H1 (cell line): ENCODE measurements at regions not wholly inside any gene's neighbourhood (a gene's known extent, or its start where the extent isn't known, plus 50 kb on each side); places are given as distances from the start of the nearest gene placed in this dataset.

Experiments
- CTCF ChIA-PET: fragments of 300-600 bp; sonication (Branson Sonifier 250); formaldehyde crosslinking; loops from one replicate; lab custom pipeline; 2021; ENCODE audit not compliant: partially characterized antibody; lab: Charles Lee
- POLR2A ChIA-PET: fragments of 300-600 bp; sonication (Branson Sonifier 250); formaldehyde crosslinking; loops from one replicate; lab custom pipeline; 2021; ENCODE audit warnings: inconsistent platforms; ENCODE audit not compliant: partially characterized antibody; lab: Charles Lee
- DNase-seq, 2 experiments: peaks; one replicate each; pipeline versions ENCODE4 v3.0.0 to v3.0.0-alpha.2; 2010 to 2022; ENCODE audit warnings: low spot score in 2 of 2, low read depth in 1 of 2, mixed read lengths in 1 of 2
- FAIRE-seq: peaks from 2 replicates; lab custom pipeline; 2011; peaks lifted over from hg19 to GRCh38; lab: Jason Lieb, UNC
- H2AFZ ChIP-seq: 2 replicates; pipeline ENCODE4 v1.8.1; 2012; ENCODE audit warnings: low read length, inconsistent platforms
- H2AK5ac ChIP-seq: 2 replicates; pipeline ENCODE4 v1.6.1; 2013; ENCODE audit warnings: low read depth, low read length
- H2BK120ac ChIP-seq: replicated peaks from 2 replicates; pipeline ENCODE3; 2013; ENCODE audit warnings: low read depth, low read length, inconsistent platforms
- H2BK12ac ChIP-seq: 2 replicates; pipeline ENCODE4 v1.6.1; 2013; ENCODE audit warnings: low read depth, low read length
- H2BK15ac ChIP-seq: 2 replicates; pipeline ENCODE4 v1.6.1; 2013; ENCODE audit warnings: low read length
- H2BK20ac ChIP-seq: 2 replicates; pipeline ENCODE4 v1.6.1; 2013; ENCODE audit warnings: low read length
- H2BK5ac ChIP-seq: 2 replicates; pipeline ENCODE4 v1.6.1; 2013; ENCODE audit warnings: low read depth, low read length
- H3K14ac ChIP-seq: 2 replicates; pipeline ENCODE4 v1.6.1; 2013; ENCODE audit warnings: inconsistent platforms; ENCODE audit not compliant: insufficient read length
- H3K18ac ChIP-seq: 2 replicates; pipeline ENCODE4 v1.6.1; 2013; ENCODE audit warnings: low read length; ENCODE audit errors: extremely low read depth
- H3K23ac ChIP-seq: 2 replicates; pipeline ENCODE4 v1.6.1; 2013; ENCODE audit warnings: inconsistent platforms; ENCODE audit not compliant: insufficient read length
- H3K23me2 ChIP-seq: 2 replicates; pipeline ENCODE4 v1.6.1; 2013; ENCODE audit warnings: low read depth, low read length
- H3K27ac ChIP-seq: 2 replicates; pipeline ENCODE4 v1.6.1; 2011; ENCODE audit warnings: low read depth, low read length, inconsistent platforms
- H3K27me3 ChIP-seq, 4 experiments: replicated peaks in 1 of 4; 1 replicate in 1 of 4; 2 replicates in 3 of 4; pipeline versions ENCODE4 v1.6.1 to v1.8.1; 2011 to 2013; ENCODE audit warnings: low read length in 3 of 4, mild to moderate bottlenecking in 3 of 4, inconsistent platforms in 2 of 4, mixed read lengths in 2 of 4, moderate library complexity in 1 of 4; ENCODE audit not compliant: control insufficient read depth in 3 of 4, insufficient read depth in 3 of 4; ENCODE audit errors: extremely low read depth in 1 of 4
- H3K36me3 ChIP-seq, 4 experiments: 2 replicates each; pipeline versions ENCODE4 v1.6.1 to v1.8.1; 2011 to 2013; ENCODE audit warnings: mild to moderate bottlenecking in 4 of 4, low read length in 3 of 4, moderate library complexity in 2 of 4, control low read depth in 1 of 4, inconsistent platforms in 1 of 4; ENCODE audit not compliant: insufficient read depth in 4 of 4, control insufficient read depth in 2 of 4
- H3K4ac ChIP-seq: replicated peaks from 2 replicates; pipeline ENCODE3; 2013; ENCODE audit warnings: low read length, low read depth, mixed read lengths, inconsistent platforms; ENCODE audit not compliant: insufficient read length
- H3K4me1 ChIP-seq, 4 experiments: replicated peaks in 1 of 4; 1 replicate in 1 of 4; 2 replicates in 3 of 4; pipeline versions ENCODE4 v1.6.1 to v1.8.1; 2011 to 2013; ENCODE audit warnings: low read length in 3 of 4, inconsistent platforms in 2 of 4, mixed read lengths in 1 of 4; ENCODE audit not compliant: insufficient read depth in 4 of 4, control insufficient read depth in 3 of 4
- H3K4me2 ChIP-seq, 2 experiments: 2 replicates each; pipeline versions ENCODE4 v1.6.1 to v1.8.1; 2011 to 2013; ENCODE audit warnings: low read depth in 2 of 2, low read length in 2 of 2, control low read depth in 1 of 2, inconsistent platforms in 1 of 2, mild to moderate bottlenecking in 1 of 2; ENCODE audit not compliant: insufficient read depth in 1 of 2
- H3K4me3 ChIP-seq, 4 experiments: fragments of 200-600, 300-600 bp in 1 of 4; sonication (generic), shearing (Covaris generic), sonication (Bioruptor Twin) in 1 of 4; 2 replicates each; pipeline versions ENCODE4 v1.5.1 to v1.8.1; 2011 to 2016; ENCODE audit warnings: low read length in 4 of 4, low read depth in 3 of 4, control low read depth in 2 of 4, inconsistent platforms in 2 of 4, mild to moderate bottlenecking in 2 of 4, mixed read lengths in 1 of 4, moderate library complexity in 1 of 4; ENCODE audit not compliant: insufficient read depth in 2 of 4; ENCODE audit errors: extremely low read depth in 1 of 4
- H3K56ac ChIP-seq: replicated peaks from 2 replicates; pipeline ENCODE3; 2013; ENCODE audit warnings: low read depth, mild to moderate bottlenecking, mixed read lengths, low read length, inconsistent platforms; ENCODE audit not compliant: insufficient read length
- H3K79me1 ChIP-seq: 2 replicates; pipeline ENCODE4 v1.6.1; 2013; ENCODE audit warnings: low read depth, low read length, control low read depth
- H3K79me2 ChIP-seq, 2 experiments: 2 replicates each; pipeline versions ENCODE4 v1.6.1 to v1.8.1; 2012 to 2013; ENCODE audit warnings: low read length in 2 of 2, mild to moderate bottlenecking in 2 of 2, inconsistent platforms in 1 of 2; ENCODE audit not compliant: insufficient read depth in 2 of 2, control insufficient read depth in 1 of 2
- H3K9ac ChIP-seq, 4 experiments: replicated peaks in 1 of 4; 1 replicate in 1 of 4; 2 replicates in 3 of 4; pipeline versions ENCODE4 v1.6.1 to v1.8.1; 2011 to 2013; ENCODE audit warnings: low read depth in 3 of 4, low read length in 3 of 4, control low read depth in 2 of 4, mild to moderate bottlenecking in 2 of 4, moderate library complexity in 2 of 4, inconsistent platforms in 1 of 4; ENCODE audit errors: extremely low read depth in 1 of 4
- H3K9me3 ChIP-seq, 2 experiments: 2 replicates each; pipeline versions ENCODE4 v1.6.1 to v1.8.1; 2012 to 2013; ENCODE audit warnings: mild to moderate bottlenecking in 2 of 2, moderate library complexity in 2 of 2, control low read depth in 1 of 2, inconsistent platforms in 1 of 2, low read depth in 1 of 2, low read length in 1 of 2, mixed read lengths in 1 of 2; ENCODE audit not compliant: insufficient read depth in 2 of 2
- H4K20me1 ChIP-seq, 2 experiments: replicated peaks in 1 of 2; 2 replicates each; pipeline versions ENCODE3 to v1.8.1; 2011 to 2013; ENCODE audit warnings: inconsistent platforms in 2 of 2, low read length in 2 of 2, mild to moderate bottlenecking in 1 of 2; ENCODE audit not compliant: insufficient read depth in 2 of 2, control insufficient read depth in 1 of 2
- H4K5ac ChIP-seq: 2 replicates; pipeline ENCODE4 v1.6.1; 2013; ENCODE audit warnings: low read length, low read depth, mixed read lengths, inconsistent platforms; ENCODE audit not compliant: insufficient read length
- H4K8ac ChIP-seq: 2 replicates; pipeline ENCODE4 v1.8.0; 2013; ENCODE audit warnings: mild to moderate bottlenecking, moderate library complexity, low read length, inconsistent platforms; ENCODE audit not compliant: insufficient read depth; ENCODE audit errors: extremely low read depth
- H4K91ac ChIP-seq: replicated peaks from 2 replicates; pipeline ENCODE3; 2013; ENCODE audit warnings: low read length, mixed read lengths, inconsistent platforms; ENCODE audit not compliant: insufficient read length
- ATF2 ChIP-seq: IDR thresholded peaks from 2 replicates; pipeline ENCODE4 v1.6.1; 2012; ENCODE audit warnings: low read length, inconsistent platforms
- BACH1 ChIP-seq: IDR thresholded peaks from 2 replicates; pipeline ENCODE4 v1.6.1; 2012; ENCODE audit warnings: low read length, improper control_type of control experiment
- BCL11A ChIP-seq, 2 experiments: IDR thresholded peaks; one replicate each; pipeline ENCODE4 v1.6.1; 2011; ENCODE audit warnings: low read depth in 2 of 2, low read length in 2 of 2, mild to moderate bottlenecking in 2 of 2
- E2F6 ChIP-seq: IDR thresholded peaks from 2 replicates; pipeline ENCODE4 v1.6.1; 2012; ENCODE audit warnings: inconsistent platforms
- EGR1 ChIP-seq: IDR thresholded peaks from 2 replicates; pipeline ENCODE4 v1.6.1; 2011; ENCODE audit warnings: low read depth, low read length, borderline replicate concordance
- TAF1 ChIP-seq: IDR thresholded peaks from 2 replicates; pipeline ENCODE4 v1.6.1; 2011; ENCODE audit warnings: mild to moderate bottlenecking, low read depth, low read length
- WGBS, 2 experiments: shearing (Covaris generic) in 1 of 2; methylation state at CpG; one replicate each; pipeline versions ENCODE4 v1.1.6 to v1.1.7; 2013 to 2015; ENCODE audit warnings: low lambda C conversion rate in 2 of 2, mixed read lengths in 2 of 2, inconsistent platforms in 1 of 2, low coverage in 1 of 2, missing lambda C conversion rate in 1 of 2; ENCODE audit not compliant: insufficient replicate concordance in 2 of 2, insufficient coverage in 1 of 2, insufficient read length in 1 of 2; ENCODE audit errors: extremely low coverage in 1 of 2, missing lambda C conversion rate in 1 of 2; 5-methylcytosine and 5-hydroxymethylcytosine counted together

GRCh38 chr6:169343886-169344749 is 90.5 kb upstream of the THBS2 start:
- Histone ChIP-seq H3K56ac (no peak overlapping the region), H3K79me2 (no peaks in the 10 kb centered on the region), H3K14ac (no peak overlapping the region), H3K23me2 (no peaks in the 10 kb centered on the region), H3K79me1 (no peaks in the 10 kb centered on the region), H2BK5ac (no peak overlapping the region), H4K91ac (no peak overlapping the region), H3K18ac (no peak overlapping the region), H2AK5ac (no peak overlapping the region), H3K9me3 (no peaks in the 10 kb centered on the region; a peak in 1 of 4 replicates), H2AFZ (no peak overlapping the region), H3K4me1 (no peaks in the 10 kb centered on the region), H4K5ac (no peak overlapping the region), H4K8ac (peak overlapping the region; percentile 39; the same call in 1 of the 2 replicates), H3K36me3 (no peaks in the 10 kb centered on the region), H2BK20ac (no peak overlapping the region), H3K27me3 (no peaks in the 10 kb centered on the region), H2BK120ac (no peak overlapping the region), H3K4ac (no peak overlapping the region), H2BK12ac (no peak overlapping the region), H4K20me1 (no peaks in the 10 kb centered on the region), H3K4me3 (no peak overlapping the region), H2BK15ac (no peak overlapping the region), H3K23ac (no peak overlapping the region), H3K4me2 (no peak overlapping the region), H3K9ac (no peak overlapping the region), H3K27ac (no peak overlapping the region)
- no peak for DNase-seq
- POLR2A ChIA-PET, result interaction anchor here (0.6 kb wide), 1 partner anchor 736 kb away, joined by 3 read pairs; no protein-coding TSS in a partner anchor
- WGBS, 2 experiments, result 91% methylated on average over 13 of the region's 13 CpGs; no CpG with 5 or more reads in 1 of the 2 experiments
- no peak for FAIRE-seq
- CTCF ChIA-PET, result interaction anchor here (0.6 kb wide), 1 partner anchor 158 kb away, joined by 3 read pairs; no protein-coding TSS in a partner anchor
- no peak for TF ChIP-seq BCL11A (IDR thresholded peaks at IDR 0.05; ENCODE audit: low read depth in 2 of 2, low read length in 2 of 2)
- no peak for TF ChIP-seq E2F6
- TF ChIP-seq TAF1, result no peak
- TF ChIP-seq ATF2, result no peak
- no peak for TF ChIP-seq BACH1
- no peak for TF ChIP-seq EGR1
